Stimulated activated effector memory CD8-positive, alpha-beta T cell treated with anti-CD3 and anti-CD28 coated beads, Interleukin-12 subunit alpha, Interleukin-12 subunit beta, amount 100 ng/mL, for 72 hours (primary cell): ENCODE measurements at regions not wholly inside any gene's neighbourhood (a gene's known extent, or its start where the extent isn't known, plus 50 kb on each side); places are given as distances from the start of the nearest gene placed in this dataset.

Experiments
- ATAC-seq: fragments of 150-1000 bp; cut with Tn5 transposase; 2 replicates; pipeline ENCODE4 v1.10.0; 2021
- DNase-seq, 2 donors: peaks; one replicate each; pipeline ENCODE4 v3.0.0; 2021 to 2022; ENCODE audit warnings: low spot score in 2 of 2
- H3K27ac Mint-ChIP-seq: one replicate; pipeline ENCODE4 v1.8.0; 2022; ENCODE audit warnings: mild to moderate bottlenecking, mixed read lengths
- H3K36me3 Mint-ChIP-seq: one replicate; pipeline ENCODE4 v1.8.0; 2022; ENCODE audit warnings: mild to moderate bottlenecking, mixed read lengths
- H3K4me1 Mint-ChIP-seq: one replicate; pipeline ENCODE4 v1.8.0; 2022; ENCODE audit warnings: mixed read lengths
- H3K4me3 Mint-ChIP-seq: one replicate; pipeline ENCODE4 v1.8.0; 2022; ENCODE audit warnings: mild to moderate bottlenecking, mixed read lengths
- H3K9me3 Mint-ChIP-seq: one replicate; pipeline ENCODE4 v1.8.0; 2022; ENCODE audit warnings: mixed read lengths

- ATAC-seq (no peak), DNase-seq (no peak)
- Mint-ChIP-seq H3K36me3 (no peaks in the 10 kb centered on the region), H3K4me1 (no peaks in the 10 kb centered on the region), H3K9me3 (peaks cover 6% of the 10 kb centered on the region), H3K27ac (no peak overlapping the region), H3K4me3 (no peak overlapping the region)
Observed at GRCh38 chr3:64837126-64837738, 149.4 kb upstream of the ADAMTS9 start.

GRCh38 chr3:64836097-64836496 is 148.3 kb upstream of the ADAMTS9 start:
- ATAC-seq (no peak), DNase-seq (no peak)
- Mint-ChIP-seq H3K27ac (no peak overlapping the region), H3K36me3 (no peaks in the 10 kb centered on the region), H3K4me1 (no peaks in the 10 kb centered on the region), H3K9me3 (peaks cover 7% of the 10 kb centered on the region), H3K4me3 (no peak overlapping the region)

GRCh38 chr3:64832098-64832497 is 144.3 kb upstream of the ADAMTS9 start:
- no peak overlapping the region for H3K4me3 Mint-ChIP-seq
- ATAC-seq: no peak

GRCh38 chr3:64830681-64831080 is 142.9 kb upstream of the ADAMTS9 start:
- H3K36me3 Mint-ChIP-seq: no peaks in the 10 kb centered on the region
- no peak overlapping the region for H3K4me3 Mint-ChIP-seq
- DNase-seq (no peak), ATAC-seq (no peak)
- H3K4me1 Mint-ChIP-seq: no peaks in the 10 kb centered on the region
- H3K27ac Mint-ChIP-seq: no peak overlapping the region
- H3K9me3 Mint-ChIP-seq: peaks cover 5% of the 10 kb centered on the region

More at GRCh38 chr3:64832098-64832497, 144.3 kb upstream of the ADAMTS9 start:
- H3K27ac Mint-ChIP-seq: no peak overlapping the region
- no peak for DNase-seq
- no peaks in the 10 kb centered on the region for H3K4me1 Mint-ChIP-seq
- H3K36me3 Mint-ChIP-seq: no peaks in the 10 kb centered on the region
- peaks cover 7% of the 10 kb centered on the region for H3K9me3 Mint-ChIP-seq

- Mint-ChIP-seq H3K4me1 (no peaks in the 10 kb centered on the region), H3K36me3 (no peaks in the 10 kb centered on the region), H3K4me3 (no peak overlapping the region), H3K9me3 (peaks cover 5% of the 10 kb centered on the region), H3K27ac (no peak overlapping the region)
- ATAC-seq (no peak), DNase-seq (no peak)
Observed at GRCh38 chr3:64829331-64829730, 141.5 kb upstream of the ADAMTS9 start.

- Mint-ChIP-seq H3K36me3 (no peaks in the 10 kb centered on the region), H3K4me3 (no peak overlapping the region), H3K4me1 (no peaks in the 10 kb centered on the region), H3K9me3 (peaks cover 5% of the 10 kb centered on the region), H3K27ac (no peak overlapping the region)
- ATAC-seq (no peak), DNase-seq (no peak)
Observed at GRCh38 chr3:64828276-64828675, 140.5 kb upstream of the ADAMTS9 start.

- Mint-ChIP-seq H3K4me1 (no peaks in the 10 kb centered on the region), H3K4me3 (no peak overlapping the region), H3K27ac (no peak overlapping the region), H3K36me3 (no peaks in the 10 kb centered on the region), H3K9me3 (peaks cover 6% of the 10 kb centered on the region)
- DNase-seq (no peak), ATAC-seq (no peak)
Observed at GRCh38 chr3:64827431-64827830, 139.6 kb upstream of the ADAMTS9 start.

GRCh38 chr3:64827019-64827418 is 139.2 kb upstream of the ADAMTS9 start:
- H3K4me3 Mint-ChIP-seq: no peak overlapping the region
- peaks cover 3% of the 10 kb centered on the region for H3K9me3 Mint-ChIP-seq
- H3K27ac Mint-ChIP-seq: no peak overlapping the region
- no peaks in the 10 kb centered on the region for H3K4me1 Mint-ChIP-seq
- no peaks in the 10 kb centered on the region for H3K36me3 Mint-ChIP-seq
- no peak for ATAC-seq
- DNase-seq: no peak

GRCh38 chr3:64825404-64826120 is 137.8 kb upstream of the ADAMTS9 start:
- Mint-ChIP-seq H3K9me3 (peaks cover 3% of the 10 kb centered on the region), H3K27ac (no peak overlapping the region), H3K4me3 (no peak overlapping the region), H3K36me3 (no peaks in the 10 kb centered on the region), H3K4me1 (no peaks in the 10 kb centered on the region)
- DNase-seq (no peak), ATAC-seq (no peak)

- Mint-ChIP-seq H3K27ac (no peak overlapping the region), H3K4me3 (no peak overlapping the region), H3K36me3 (no peaks in the 10 kb centered on the region), H3K4me1 (no peaks in the 10 kb centered on the region), H3K9me3 (peaks cover 3% of the 10 kb centered on the region)
- DNase-seq (no peak), ATAC-seq (no peak)
Observed at GRCh38 chr3:64824394-64824909, 136.7 kb upstream of the ADAMTS9 start.

GRCh38 chr3:64818196-64818595 is 130.4 kb upstream of the ADAMTS9 start:
- ATAC-seq: no peak
- Mint-ChIP-seq H3K36me3 (no peaks in the 10 kb centered on the region), H3K9me3 (peaks cover 11% of the 10 kb centered on the region), H3K4me3 (no peak overlapping the region), H3K4me1 (no peaks in the 10 kb centered on the region), H3K27ac (no peak overlapping the region)
- DNase-seq: no peak

GRCh38 chr3:64816355-64816754 is 128.6 kb upstream of the ADAMTS9 start:
- Mint-ChIP-seq H3K36me3 (no peaks in the 10 kb centered on the region), H3K4me1 (no peaks in the 10 kb centered on the region), H3K27ac (no peak overlapping the region), H3K9me3 (peaks cover 11% of the 10 kb centered on the region), H3K4me3 (no peak overlapping the region)
- no peak for DNase-seq
- ATAC-seq: no peak

GRCh38 chr3:64815789-64816188 is 128.0 kb upstream of the ADAMTS9 start:
- H3K9me3 Mint-ChIP-seq: peaks cover 11% of the 10 kb centered on the region
- DNase-seq: no peak
- no peak overlapping the region for H3K27ac Mint-ChIP-seq
- ATAC-seq: no peak
- no peaks in the 10 kb centered on the region for H3K36me3 Mint-ChIP-seq
- no peak overlapping the region for H3K4me3 Mint-ChIP-seq
- H3K4me1 Mint-ChIP-seq: no peaks in the 10 kb centered on the region

- no peak overlapping the region for H3K4me3 Mint-ChIP-seq
- no peak for DNase-seq
- no peak for ATAC-seq
Observed at GRCh38 chr3:64815195-64815631, 127.4 kb upstream of the ADAMTS9 start.

GRCh38 chr3:64814351-64814750 is 126.6 kb upstream of the ADAMTS9 start:
- ATAC-seq (no peak), DNase-seq (no peak)
- Mint-ChIP-seq H3K9me3 (peaks cover 14% of the 10 kb centered on the region), H3K4me1 (no peaks in the 10 kb centered on the region), H3K4me3 (no peak overlapping the region), H3K27ac (no peak overlapping the region), H3K36me3 (no peaks in the 10 kb centered on the region)

More at GRCh38 chr3:64815195-64815631, 127.4 kb upstream of the ADAMTS9 start:
- H3K4me1 Mint-ChIP-seq: no peaks in the 10 kb centered on the region
- no peaks in the 10 kb centered on the region for H3K36me3 Mint-ChIP-seq
- no peak overlapping the region for H3K27ac Mint-ChIP-seq
- peaks cover 14% of the 10 kb centered on the region for H3K9me3 Mint-ChIP-seq

- H3K9me3 Mint-ChIP-seq: peaks cover 12% of the 10 kb centered on the region
- H3K4me1 Mint-ChIP-seq: no peaks in the 10 kb centered on the region
- DNase-seq (no peak), ATAC-seq (no peak)
- no peak overlapping the region for H3K27ac Mint-ChIP-seq
- H3K36me3 Mint-ChIP-seq: no peaks in the 10 kb centered on the region
- H3K4me3 Mint-ChIP-seq: no peak overlapping the region
Observed at GRCh38 chr3:64813326-64813725, 125.5 kb upstream of the ADAMTS9 start.
